Right cardiac atrium (tissue), 5 donors: ENCODE measurements at regions not wholly inside any gene's neighbourhood (a gene's known extent, or its start where the extent isn't known, plus 50 kb on each side); places are given as distances from the start of the nearest gene placed in this dataset.
A peak's percentile ranks its signal among the peaks of the same experiment; 100 is the strongest.
"Not testable (repeated sequence)": the region's sequence is repeated elsewhere in the genome, so short reads cannot be mapped to it uniquely, and the experiment has no call there.

Experiments used
- ATAC-seq, 2 donors: fragments of 200-7000 bp; cut with Tn5 transposase; one replicate each; pipeline versions ENCODE4 v1.8.0 to v1.9.1; 2020; ENCODE audit warnings: moderate library complexity in 2 of 2, mild to moderate bottlenecking in 1 of 2
- DNase-seq, 3 donors: peaks; one replicate each; pipeline ENCODE4 v3.0.0-alpha.2; 2020
- H3K27ac ChIP-seq: one replicate; pipeline ENCODE4 v1.5.1; 2013; ENCODE audit warnings: mild to moderate bottlenecking, low read length, control low read depth, moderate library complexity
- H3K27me3 ChIP-seq: one replicate; pipeline ENCODE4 v1.6.1; 2013; ENCODE audit not compliant: control insufficient read depth, insufficient read depth
- H3K4me1 ChIP-seq: one replicate; pipeline ENCODE4 v1.6.1; 2013; ENCODE audit warnings: low read length; ENCODE audit not compliant: control insufficient read depth, insufficient read depth
- H3K4me3 ChIP-seq: one replicate; pipeline ENCODE4 v1.5.1; 2013; ENCODE audit warnings: low read length, control low read depth
- H3K9me3 ChIP-seq: one replicate; pipeline ENCODE4 v1.6.1; 2013; ENCODE audit warnings: low read length; ENCODE audit not compliant: control insufficient read depth
- WGBS: extraction: QIAGEN DNeasy Blood & Tissue Kit; methylation state at CpG from one replicate; pipeline ENCODE4 v1.1.7; 2013; 5-methylcytosine and 5-hydroxymethylcytosine counted together
- intact Hi-C, 4 donors: fragments of 100-400 bp; cut with DNase I; formaldehyde crosslinking; loops; one replicate each; pipeline versions ENCODE4 v1.11.0 to v1.14.0; 2022 to 2023
- donor health status: healthy with polysubstance abuse.
- donor health status: DM: no; HTN: yes; CAD: no.
- donor health status: DM: no; HTN: no; CAD: no.
- donor health status: DM: no; HTN: yes; CAD: no; lungs with severe emphysema.
- donor health status: DM: yes; HTN: yes; CAD: no.

GRCh38 chr10:61588770-61589211, 73.9 kb upstream of the CABCOCO1 start:
- Histone ChIP-seq H3K27me3 (no peaks in the 10 kb centered on the region), H3K9me3 (no peaks in the 10 kb centered on the region), H3K4me3 (no peak overlapping the region), H3K4me1 (no peaks in the 10 kb centered on the region), H3K27ac (no peak overlapping the region)
- peak in 1 of 2 donors; percentile 74 for ATAC-seq
- WGBS: 50% methylated on average over 6 of the region's 6 CpGs
- intact Hi-C loops: no loop called here
- DNase-seq: peak in 1 of 3 donors; percentile 24

GRCh38 chr10:61586829-61587228, 75.9 kb upstream of the CABCOCO1 start:
- H3K4me3 ChIP-seq: no peak overlapping the region
- H3K9me3 ChIP-seq: no peaks in the 10 kb centered on the region
- no peaks in the 10 kb centered on the region for H3K27me3 ChIP-seq
- no peak overlapping the region for H3K27ac ChIP-seq
- 68% methylated on average over 1 of the region's 1 CpG for WGBS
- DNase-seq (no peak), ATAC-seq (no peak)
- H3K4me1 ChIP-seq: no peaks in the 10 kb centered on the region
- intact Hi-C loops: no loop called here

GRCh38 chr10:61580608-61581007, 82.1 kb upstream of the CABCOCO1 start:
- H3K9me3 ChIP-seq: no peaks in the 10 kb centered on the region
- no peaks in the 10 kb centered on the region for H3K27me3 ChIP-seq
- ATAC-seq (no peak), DNase-seq (no peak)
- H3K27ac ChIP-seq: no peak overlapping the region
- no peaks in the 10 kb centered on the region for H3K4me1 ChIP-seq
- intact Hi-C loops: no loop called here
- no peak overlapping the region for H3K4me3 ChIP-seq
- 90% methylated on average over 4 of the region's 4 CpGs for WGBS

GRCh38 chr10:61570204-61570603, 92.5 kb upstream of the CABCOCO1 start:
- intact Hi-C loops, H3K27me3 ChIP-seq, ATAC-seq, H3K27ac ChIP-seq, H3K9me3 ChIP-seq, H3K4me1 ChIP-seq, DNase-seq, H3K4me3 ChIP-seq: not testable (repeated sequence)
- 86% methylated on average over 4 of the region's 4 CpGs for WGBS

GRCh38 chr10:61567729-61568128, 95.0 kb upstream of the CABCOCO1 start:
- no peak for ATAC-seq
- Histone ChIP-seq H3K27me3 (no peaks in the 10 kb centered on the region), H3K9me3 (peaks cover 2% of the 10 kb centered on the region), H3K4me3 (no peak overlapping the region), H3K27ac (no peak overlapping the region), H3K4me1 (no peaks in the 10 kb centered on the region)
- intact Hi-C loops: no loop called here
- DNase-seq: no peak
- 94% methylated on average over 2 of the region's 2 CpGs for WGBS

- ATAC-seq (no peak), DNase-seq (no peak)
- intact Hi-C loops: no loop called here
- Histone ChIP-seq H3K27me3 (no peaks in the 10 kb centered on the region), H3K4me1 (no peaks in the 10 kb centered on the region), H3K9me3 (peaks cover 2% of the 10 kb centered on the region), H3K27ac (no peak overlapping the region), H3K4me3 (no peak overlapping the region)
- 81% methylated on average over 4 of the region's 4 CpGs for WGBS
Measured at GRCh38 chr10:61565819-61566560, 96.7 kb upstream of the CABCOCO1 start.

- Histone ChIP-seq H3K4me1 (no peaks in the 10 kb centered on the region), H3K4me3 (no peak overlapping the region), H3K9me3 (no peaks in the 10 kb centered on the region), H3K27me3 (no peaks in the 10 kb centered on the region), H3K27ac (no peak overlapping the region)
- no peak for DNase-seq
- intact Hi-C loops: no loop called here
- no peak for ATAC-seq
- 71% methylated on average over 1 of the region's 1 CpG for WGBS
Measured at GRCh38 chr10:61564444-61564843, 98.3 kb upstream of the CABCOCO1 start.

GRCh38 chr10:61559615-61560014, 103.1 kb upstream of the CABCOCO1 start:
- Histone ChIP-seq H3K4me3 (no peak overlapping the region), H3K4me1 (no peaks in the 10 kb centered on the region), H3K27ac (no peak overlapping the region), H3K27me3 (no peaks in the 10 kb centered on the region), H3K9me3 (no peaks in the 10 kb centered on the region)
- intact Hi-C loops: no loop called here
- no peak for DNase-seq
- no peak for ATAC-seq

- Histone ChIP-seq H3K27ac (no peak overlapping the region), H3K9me3 (no peaks in the 10 kb centered on the region), H3K4me1 (no peaks in the 10 kb centered on the region), H3K27me3 (no peaks in the 10 kb centered on the region), H3K4me3 (no peak overlapping the region)
- intact Hi-C loops: no loop called here
- WGBS: 78% methylated on average over 3 of the region's 3 CpGs
- no peak for DNase-seq
- ATAC-seq: no peak
Measured at GRCh38 chr10:61558188-61558587, 104.5 kb upstream of the CABCOCO1 start.

- DNase-seq (no peak), ATAC-seq (no peak)
- H3K27me3 ChIP-seq: no peaks in the 10 kb centered on the region
- WGBS: 95% methylated on average over 5 of the region's 5 CpGs
- no peaks in the 10 kb centered on the region for H3K9me3 ChIP-seq
- intact Hi-C loops: no loop called here
- no peaks in the 10 kb centered on the region for H3K4me1 ChIP-seq
- no peak overlapping the region for H3K27ac ChIP-seq
- H3K4me3 ChIP-seq: no peak overlapping the region
Measured at GRCh38 chr10:61554925-61555324, 101.7 kb upstream of the TMEM26 start.

- no peaks in the 10 kb centered on the region for H3K27me3 ChIP-seq
- 72% methylated on average over 3 of the region's 3 CpGs for WGBS
- no peaks in the 10 kb centered on the region for H3K4me1 ChIP-seq
- H3K4me3 ChIP-seq: no peak overlapping the region
- no peak overlapping the region for H3K27ac ChIP-seq
- ATAC-seq: no peak
- no peaks in the 10 kb centered on the region for H3K9me3 ChIP-seq
- intact Hi-C loops: no loop called here
- no peak for DNase-seq
Measured at GRCh38 chr10:61549861-61550260, 96.7 kb upstream of the TMEM26 start.

GRCh38 chr10:61548364-61548763, 95.2 kb upstream of the TMEM26 start:
- Histone ChIP-seq H3K4me3 (no peak overlapping the region), H3K9me3 (no peaks in the 10 kb centered on the region), H3K27me3 (no peaks in the 10 kb centered on the region), H3K27ac (no peak overlapping the region), H3K4me1 (no peaks in the 10 kb centered on the region)
- DNase-seq (no peak), ATAC-seq (no peak)
- intact Hi-C loops: no loop called here
- 79% methylated on average over 4 of the region's 4 CpGs for WGBS
